HG03095 (cell line): ENCODE measurements at regions not wholly inside any gene's neighbourhood (a gene's known extent, or its start where the extent isn't known, plus 50 kb on each side); places are given as distances from the start of the nearest gene placed in this dataset.

ENCODE experiments used
- ATAC-seq: cut with Tn5 transposase; IDR thresholded peaks from one replicate; pipeline ENCODE4 v1.9.1; 2021; ENCODE audit warnings: moderate library complexity; ENCODE audit not compliant: unreplicated experiment

DNA sequence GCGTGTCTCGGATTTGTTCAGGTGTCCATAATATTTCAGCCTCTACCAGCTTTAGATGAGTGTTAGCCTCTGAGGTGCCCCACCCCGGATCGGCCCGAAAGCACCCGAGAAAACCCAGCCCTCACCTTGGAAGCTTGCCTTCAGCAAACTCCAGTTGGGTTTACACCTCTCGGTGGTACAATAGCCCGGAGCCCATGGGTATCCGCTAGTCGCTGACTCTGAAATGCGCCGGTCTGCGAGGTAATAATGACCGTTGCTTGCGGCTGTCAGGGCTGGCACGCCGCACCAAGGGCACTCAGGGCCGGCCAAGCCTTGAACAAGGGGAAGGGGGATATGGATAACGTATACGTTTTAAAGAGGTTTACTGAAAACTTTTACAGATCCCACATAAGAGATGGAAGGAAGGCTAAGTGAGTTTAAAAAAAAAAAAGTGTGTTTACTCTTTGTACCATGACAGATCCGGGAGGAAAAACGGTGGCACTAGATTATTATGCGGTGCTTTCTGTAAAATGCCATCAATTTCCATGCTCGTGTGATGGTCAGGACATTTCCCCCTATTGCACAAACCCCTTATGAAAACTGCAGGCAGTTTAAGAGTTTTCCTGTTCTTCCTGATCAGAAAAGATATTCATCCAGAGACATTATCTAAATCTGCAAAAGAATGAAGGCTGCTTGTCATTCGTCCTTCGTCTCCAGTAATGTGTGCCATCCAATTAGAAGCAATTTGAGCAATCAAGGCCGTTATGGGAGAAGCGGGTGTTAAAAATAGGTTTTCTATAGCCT is 124.2 kb downstream of the TMEM161B start:
- no peak for ATAC-seq

DNA sequence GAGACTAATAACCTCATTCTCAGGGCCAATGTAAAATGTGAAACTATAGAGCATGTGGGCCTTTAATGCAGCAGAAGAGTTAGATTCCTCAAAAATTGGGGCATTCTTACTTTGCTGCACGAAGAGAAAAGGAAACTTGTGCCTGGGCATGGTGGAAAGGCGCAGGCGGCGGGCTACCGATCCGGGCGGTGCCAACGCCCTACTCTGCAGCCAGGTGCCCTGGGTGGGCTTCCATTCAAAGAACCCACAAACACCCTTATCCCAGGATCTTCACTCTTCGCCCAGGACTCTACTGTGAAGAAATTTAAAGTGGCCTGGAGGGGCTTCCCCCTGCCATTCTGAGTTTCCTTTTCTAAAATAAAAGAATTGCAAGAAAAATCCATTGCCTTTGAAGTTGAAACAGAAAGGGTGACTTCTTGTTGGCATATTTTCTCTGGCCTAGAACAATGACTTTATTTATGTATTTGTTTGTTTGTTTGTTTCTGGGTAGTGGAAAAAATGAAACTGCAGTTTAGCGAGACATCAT is 124.9 kb downstream of the TMEM161B start:
- ATAC-seq: no peak

DNA sequence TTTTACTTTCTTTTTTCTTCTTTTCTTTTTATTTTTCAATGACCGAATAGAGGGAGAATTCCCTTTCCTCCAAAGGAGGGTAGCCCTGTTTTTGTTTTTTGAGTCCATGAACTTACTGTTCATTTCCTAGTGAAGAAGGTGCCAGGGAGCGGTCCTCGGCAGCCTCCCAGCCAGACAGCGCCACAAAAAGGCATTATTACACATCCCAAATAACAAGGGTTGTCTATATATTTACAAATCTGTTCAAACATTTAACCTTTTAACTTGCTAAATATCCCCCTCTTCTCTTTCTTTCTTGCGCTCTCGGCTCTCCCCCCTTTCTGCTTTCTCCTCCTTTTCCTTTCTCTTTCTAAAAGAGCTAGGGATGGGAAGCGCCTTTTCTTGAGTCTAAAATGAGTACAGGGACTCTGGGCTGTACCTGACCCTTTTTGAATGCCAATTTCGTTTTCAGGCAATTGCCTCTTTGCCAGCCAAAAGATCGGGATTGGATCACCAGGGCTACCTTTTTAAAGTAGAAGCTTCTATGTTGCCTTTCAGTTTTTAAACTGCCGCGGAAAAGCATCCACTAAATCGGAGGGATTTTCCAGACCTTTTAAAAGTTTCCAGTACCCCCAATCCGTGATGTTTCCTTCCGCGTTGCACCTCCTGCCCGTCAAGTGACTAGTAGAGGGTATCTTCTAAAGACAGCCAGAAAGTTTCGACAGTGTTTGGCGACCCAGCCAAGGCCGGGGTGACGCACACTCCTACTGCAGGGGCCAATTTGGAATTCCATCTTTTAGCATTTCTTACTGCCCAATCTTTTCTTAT is 125.6 kb downstream of the TMEM161B start:
- no peak for ATAC-seq

DNA sequence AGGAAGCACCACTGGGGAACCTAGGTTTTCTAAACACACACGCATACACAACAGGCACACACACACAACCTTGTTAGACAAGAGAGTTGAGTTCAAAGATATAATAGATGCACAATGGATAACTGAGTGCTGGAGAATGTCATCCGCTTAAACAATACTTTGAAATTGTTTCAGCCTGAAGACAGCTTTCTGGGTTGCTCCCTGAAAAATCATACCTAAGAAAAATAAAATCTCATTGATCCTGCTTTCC is 126.1 kb downstream of the TMEM161B start:
- ATAC-seq: no peak

DNA sequence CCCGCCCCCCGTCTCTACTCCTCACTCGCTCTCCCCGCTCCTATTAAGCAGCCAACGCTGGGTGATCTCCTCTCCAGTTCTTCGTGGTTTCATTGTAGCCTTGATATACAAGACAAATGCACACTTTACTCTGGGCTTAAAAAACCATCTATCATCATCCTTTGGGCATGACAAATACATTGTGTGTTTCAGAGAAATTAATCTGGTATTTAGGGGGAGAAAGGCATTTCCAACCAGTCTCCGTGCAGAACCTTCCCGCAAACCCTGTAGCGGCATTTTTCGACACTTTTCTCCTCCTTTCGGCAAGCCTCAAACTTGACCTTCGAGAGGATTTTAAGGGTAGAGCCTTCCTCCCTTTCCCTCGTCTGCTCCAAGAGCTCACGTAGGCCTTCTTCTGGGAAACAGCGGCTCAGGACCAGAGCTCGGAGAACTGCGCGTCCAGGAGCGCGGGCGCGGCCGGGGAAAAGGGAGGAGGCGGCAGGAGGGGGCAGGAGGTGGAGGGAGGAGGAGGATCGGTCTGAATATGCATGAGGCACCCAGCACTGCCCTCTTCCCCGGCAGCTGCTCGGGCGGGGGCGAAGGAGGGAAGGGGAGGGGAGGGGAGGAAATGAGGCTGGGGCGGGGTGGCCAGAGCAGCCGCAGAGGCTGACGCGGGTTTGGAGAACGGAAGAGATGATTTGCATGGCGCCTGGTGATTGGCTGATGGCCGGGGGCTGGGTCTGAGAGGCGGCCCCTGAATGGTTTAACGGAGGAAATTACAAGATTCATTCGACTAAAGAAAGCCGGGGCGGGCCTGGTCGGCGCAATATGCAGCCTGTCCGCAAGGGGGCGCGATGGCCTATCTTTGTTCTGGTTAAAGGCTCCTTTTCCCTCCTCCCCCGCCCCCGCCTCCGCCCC is 127.5 kb downstream of the TMEM161B start:
- ATAC-seq: peak; percentile 86

DNA sequence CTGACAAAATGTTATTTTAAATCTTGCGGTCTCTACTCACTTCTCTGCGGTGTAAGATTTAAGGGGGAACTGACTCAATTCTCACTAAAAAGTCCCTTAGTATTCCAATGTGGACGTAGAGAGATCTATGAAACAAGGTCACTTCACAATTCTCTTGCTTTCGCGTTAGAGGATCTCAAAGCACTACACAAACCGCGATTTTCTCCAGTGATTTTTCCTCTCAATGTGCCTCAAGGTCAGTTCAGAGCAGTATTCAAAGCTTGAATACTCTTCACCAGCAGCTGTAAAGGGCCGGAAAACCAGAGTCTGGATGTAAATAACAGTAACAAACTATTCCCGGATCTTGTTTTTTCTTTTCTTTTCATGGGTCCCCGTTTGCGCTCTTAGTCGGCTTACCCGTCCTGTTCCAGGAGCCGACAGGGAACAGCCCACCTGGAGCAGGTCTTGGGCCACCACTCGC is 128.2 kb downstream of the TMEM161B start:
- no peak for ATAC-seq

DNA sequence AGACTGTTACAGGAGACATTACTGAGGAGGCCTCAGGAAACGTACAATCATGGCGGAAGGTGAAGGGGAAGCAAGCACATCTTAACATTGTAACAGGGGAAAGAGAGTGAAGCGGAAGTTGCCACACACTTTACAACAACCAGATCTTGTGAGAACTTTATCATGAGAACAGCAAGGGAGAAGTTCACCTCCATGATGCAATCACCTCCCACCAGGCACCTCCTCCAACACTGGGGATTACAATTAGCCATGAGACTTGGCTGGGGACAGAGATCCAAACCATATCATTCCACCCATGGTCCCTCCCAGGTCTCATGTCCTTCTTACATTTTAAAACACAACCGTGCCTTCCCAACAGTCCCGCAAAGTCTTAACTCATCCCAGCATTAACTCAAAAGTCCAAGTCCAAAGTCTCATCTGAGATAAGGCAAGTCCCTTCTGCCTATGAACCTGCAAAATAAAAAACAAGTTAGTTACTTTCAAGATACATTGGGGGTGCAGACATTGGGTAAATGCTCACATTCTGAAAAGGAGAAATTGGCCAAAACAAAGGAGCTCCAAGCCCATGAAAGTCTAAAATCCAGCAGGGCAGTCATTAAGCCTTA is 138.3 kb downstream of the TMEM161B start:
- ATAC-seq: no peak

DNA sequence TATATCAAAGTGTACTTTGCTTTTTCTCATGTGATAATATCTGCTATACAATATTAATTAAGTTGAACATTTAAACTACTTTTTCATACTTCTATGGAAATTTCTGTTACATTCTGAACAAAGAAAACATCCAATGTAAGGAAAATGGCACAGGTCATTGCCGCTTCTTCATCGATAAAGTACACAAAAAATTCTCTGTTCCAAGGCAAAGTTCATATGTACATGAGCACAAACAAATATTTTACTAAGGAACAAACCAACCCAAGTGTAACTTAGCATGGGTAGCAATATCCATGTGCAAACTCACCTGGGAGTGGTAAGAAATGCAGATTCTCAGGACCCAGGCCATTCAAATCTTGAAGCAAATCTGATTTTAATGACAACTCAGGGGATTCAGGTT is 139.8 kb downstream of the TMEM161B start:
- no peak for ATAC-seq

DNA sequence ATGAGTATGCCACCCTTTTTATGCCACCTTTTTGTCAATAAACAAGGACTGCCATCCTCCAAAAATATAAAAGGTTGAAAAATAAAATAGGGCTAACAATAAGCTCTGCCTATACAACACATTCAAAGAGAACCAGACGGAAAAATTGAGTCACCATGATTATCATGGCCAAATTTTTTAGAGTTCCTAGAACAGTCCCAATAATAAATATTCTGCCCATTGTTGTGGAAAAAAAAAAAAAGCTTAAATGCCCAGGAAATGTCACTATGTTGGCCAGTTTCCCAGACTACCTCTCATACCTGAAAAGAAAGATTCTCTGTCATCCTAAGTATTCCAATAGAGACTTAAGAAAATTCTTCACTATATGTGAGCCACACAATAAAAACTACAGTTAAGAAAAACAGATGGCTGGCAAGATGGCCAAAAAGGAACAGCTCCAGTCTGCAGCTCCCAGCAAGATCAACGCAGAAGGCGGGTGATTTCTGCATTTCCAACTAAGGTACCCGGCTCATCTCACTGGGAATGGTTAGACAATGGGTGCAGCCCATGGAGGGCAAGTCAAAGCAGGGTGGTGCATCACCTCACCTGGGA is 149.0 kb downstream of the TMEM161B start:
- ATAC-seq: no peak

DNA sequence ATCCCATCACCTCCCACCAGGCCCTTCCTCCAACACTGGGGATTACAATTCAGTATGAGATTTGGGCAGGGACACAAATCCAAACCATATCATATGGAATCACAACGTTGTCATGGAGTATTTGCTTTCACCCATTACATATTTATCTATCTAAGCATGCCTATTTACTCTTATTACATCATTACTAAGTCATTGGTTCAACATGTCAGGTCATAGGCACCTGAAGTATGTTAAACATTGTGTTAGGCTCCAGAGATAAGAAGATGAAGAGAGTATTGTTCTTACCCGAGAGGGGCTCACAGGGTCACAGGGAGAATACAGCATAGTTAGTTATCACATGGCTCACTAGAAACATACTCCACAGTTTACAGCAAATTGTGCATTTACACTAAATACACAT is 150.5 kb downstream of the TMEM161B start:
- no peak for ATAC-seq

DNA sequence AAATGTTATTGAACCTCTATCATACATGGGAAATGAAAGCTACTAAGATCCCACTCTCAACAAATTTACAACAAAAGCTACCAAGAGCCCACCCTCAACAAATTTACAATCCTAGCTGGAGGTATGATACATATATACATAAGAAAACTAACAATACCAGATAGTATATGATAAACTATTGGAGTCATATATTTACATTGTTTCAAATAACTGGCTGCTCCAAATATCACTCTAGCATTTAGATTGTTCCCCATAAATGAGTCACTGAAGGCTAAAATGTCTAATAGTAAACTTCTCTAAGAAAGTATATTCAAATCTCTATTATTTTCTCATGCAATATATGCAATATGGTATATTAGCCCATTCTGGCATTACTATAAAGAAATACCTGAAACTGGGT is 151.1 kb downstream of the TMEM161B start:
- no peak for ATAC-seq

DNA sequence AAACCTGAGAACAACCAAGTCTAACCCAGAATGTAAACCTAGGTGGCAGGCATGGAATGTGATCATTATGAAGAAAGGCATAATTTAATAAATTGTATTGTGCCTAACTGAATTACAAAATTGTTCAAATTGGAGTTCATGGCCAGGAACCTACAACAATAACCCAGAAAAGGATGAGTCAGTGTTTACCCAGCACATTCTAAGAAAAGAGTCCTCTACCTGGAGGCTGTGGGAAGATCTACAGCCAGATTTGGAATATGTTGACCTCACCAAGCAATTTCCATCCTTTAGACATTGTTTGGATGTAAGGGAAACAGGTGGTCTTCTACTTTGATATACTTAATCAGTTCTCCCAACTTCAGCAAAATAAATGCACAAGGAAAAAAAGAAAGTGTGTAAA is 152.2 kb downstream of the TMEM161B start:
- no peak for ATAC-seq

DNA sequence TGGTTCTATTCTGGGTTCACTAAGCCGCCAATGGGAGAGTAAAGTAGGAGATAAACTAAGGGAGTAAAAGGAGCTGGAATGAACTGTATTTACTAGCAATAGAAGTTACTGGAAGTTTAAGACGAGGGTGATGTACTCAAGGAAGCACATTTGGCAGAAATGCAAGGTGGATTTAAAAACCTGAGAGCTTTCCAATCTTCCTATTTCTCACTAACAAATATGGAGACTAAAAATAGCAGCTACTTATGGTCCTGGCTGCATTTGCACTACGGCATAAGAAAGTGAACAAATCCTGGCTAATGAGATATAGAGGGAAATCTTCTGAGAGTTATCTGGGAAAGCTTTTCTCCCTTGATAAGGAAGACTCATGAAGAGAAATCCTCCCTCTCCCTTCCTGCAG is 153.4 kb downstream of the TMEM161B start:
- ATAC-seq: no peak

DNA sequence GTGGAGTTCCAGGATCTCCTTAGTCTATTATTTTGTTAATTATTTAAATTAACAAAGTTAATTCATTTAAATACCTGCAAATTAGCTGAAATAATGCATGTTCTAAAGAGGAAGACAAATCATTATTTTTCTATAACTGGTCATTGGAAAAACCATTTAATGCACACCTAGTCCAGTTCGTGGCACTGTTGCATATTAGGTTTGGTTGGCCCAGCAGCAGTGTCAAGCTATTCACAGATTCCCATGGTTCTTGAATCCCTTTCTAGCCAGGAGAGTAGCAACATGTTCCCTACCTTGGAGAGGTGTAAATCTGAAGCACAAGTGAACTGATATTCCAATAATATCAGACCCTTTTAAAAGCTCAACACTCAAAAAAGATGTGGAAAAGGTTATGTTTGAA is 155.2 kb downstream of the TMEM161B start:
- ATAC-seq: no peak

DNA sequence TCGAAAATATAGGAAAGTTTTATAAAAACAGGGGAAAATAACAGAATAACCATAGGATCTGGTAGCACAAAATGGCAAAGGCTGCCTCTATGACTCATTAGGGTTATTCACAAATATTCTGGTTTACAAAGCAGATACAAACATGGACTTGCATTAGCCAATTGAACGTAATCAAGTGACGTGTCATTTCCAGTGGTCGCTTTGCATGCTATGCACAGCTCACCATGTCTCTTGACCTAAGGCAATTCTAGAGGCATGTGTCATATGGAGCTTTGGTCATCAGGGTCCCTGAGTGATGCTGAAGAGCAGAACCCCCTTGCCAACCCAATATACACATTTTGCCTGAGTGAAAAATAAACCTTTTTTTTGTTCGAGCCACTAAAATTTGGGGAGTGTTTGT is 158.8 kb downstream of the TMEM161B start:
- ATAC-seq: no peak

DNA sequence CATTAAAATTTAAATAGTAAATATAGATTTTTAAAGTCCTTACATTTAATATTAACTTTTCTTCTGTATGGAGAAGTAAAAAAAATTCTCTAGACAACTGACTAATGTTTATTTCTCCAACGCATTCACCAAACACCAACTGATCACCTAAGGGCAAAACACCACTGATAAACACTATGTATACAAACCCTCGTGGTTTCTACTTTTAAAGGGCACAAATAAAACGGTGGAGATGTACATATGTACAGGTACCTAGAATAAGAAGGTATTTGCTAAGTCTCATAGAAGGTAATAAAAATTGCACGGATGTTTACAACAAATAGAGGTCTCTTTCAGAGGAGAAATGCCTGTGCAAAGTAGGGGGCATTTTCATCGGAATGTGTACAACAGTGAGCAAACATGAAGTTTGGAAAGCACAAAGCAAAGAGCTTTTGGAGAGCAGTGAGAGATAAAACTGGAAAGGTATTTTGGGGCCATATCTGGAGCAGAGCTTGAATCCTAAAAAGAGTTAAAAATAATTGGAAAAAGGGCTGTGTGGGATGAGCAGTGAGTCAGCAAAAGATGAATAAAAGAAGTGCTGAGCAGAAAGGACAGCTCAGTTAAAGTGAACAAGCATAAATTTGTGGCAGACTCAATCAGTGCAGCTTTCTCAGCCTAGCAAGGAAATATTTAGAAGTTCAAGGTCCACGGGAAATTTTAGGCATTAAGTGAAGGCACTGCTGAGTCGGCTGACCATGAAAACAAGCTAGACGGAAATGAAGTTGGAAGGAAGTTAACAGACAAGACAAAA is 160.0 kb downstream of the TMEM161B start:
- no peak for ATAC-seq

DNA sequence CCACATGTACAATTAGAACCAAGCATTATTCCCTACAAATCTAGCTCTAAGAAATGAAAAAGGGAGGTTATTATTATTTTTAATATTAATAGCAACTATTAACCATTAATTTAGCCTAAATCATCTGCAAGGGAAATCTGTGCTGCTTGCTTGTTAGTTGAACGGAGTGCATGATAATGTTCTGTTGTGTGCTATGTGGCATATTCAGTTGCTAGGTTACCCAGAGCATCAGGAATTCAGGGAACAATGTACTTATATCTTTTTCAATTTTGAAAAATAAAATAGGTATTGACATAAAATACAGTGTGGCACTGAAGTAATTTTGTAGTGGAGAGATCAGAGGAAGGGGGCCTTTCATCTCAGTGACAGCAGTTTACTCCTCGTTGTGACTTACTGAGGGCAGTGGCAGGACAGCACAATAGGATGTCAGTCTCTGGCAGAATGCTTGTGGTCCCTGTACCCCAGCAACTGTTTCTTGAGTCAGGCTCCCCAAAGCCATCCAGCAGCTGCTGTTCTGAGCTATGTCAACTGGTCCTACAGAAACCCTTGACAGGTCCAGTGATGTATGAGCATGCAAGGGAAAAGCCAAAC is 173.6 kb downstream of the TMEM161B start:
- ATAC-seq: no peak

DNA sequence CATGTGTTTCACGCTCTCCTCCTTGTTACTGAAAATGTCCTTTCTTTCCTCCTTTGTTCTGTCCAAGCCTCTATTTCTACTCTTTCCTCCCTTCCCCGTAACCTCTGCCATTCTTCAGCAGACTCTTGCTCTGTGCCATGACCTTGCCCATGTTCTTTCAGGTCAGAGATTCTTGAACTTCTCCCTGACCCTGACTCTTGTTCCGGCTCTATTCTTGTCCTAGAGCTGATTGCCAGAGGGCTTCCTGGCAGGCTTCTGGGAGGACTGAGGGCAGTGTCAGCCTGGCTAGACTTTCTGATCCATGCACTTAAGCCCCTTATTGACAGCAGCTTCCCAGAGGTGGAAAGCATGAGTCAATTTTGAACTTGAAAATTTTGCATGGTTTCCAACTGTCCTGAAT is 174.2 kb downstream of the TMEM161B start:
- ATAC-seq: no peak

DNA sequence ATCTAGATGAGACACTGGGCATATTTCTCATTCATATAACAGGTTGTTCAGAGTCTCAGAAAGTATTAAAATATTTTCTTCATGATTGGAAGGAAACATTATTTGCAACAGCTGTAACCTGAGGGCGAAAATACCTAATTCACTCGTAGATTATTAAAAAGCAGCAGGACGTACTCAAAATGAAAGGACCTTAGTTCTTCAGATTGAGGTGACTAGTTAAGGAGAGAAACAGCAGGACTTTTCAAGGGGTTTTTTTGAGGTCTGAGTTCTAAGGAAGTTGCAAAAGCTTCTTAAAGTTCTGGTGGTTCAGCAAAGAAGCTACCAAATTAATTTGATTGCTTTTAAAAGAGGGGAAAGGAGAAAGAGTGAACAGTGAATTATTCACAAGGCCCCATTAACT is 174.9 kb downstream of the TMEM161B start:
- ATAC-seq: no peak
